Suprapubic skin (tissue), 4 donors: ENCODE measurements at regions not wholly inside any gene's neighbourhood (a gene's known extent, or its start where the extent isn't known, plus 50 kb on each side); places are given as distances from the start of the nearest gene placed in this dataset.

Experiments used
- EP300 ChIP-seq: sonication (generic); formaldehyde crosslinking; IDR thresholded peaks from one replicate; pipeline ENCODE4 v1.6.1; 2017; ENCODE audit warnings: antibody characterized with exemption
- POLR2A ChIP-seq, 2 donors: fragments of 450-650 bp; IDR thresholded peaks; one replicate each; pipeline ENCODE4 v1.6.1; 2017; ENCODE audit warnings: antibody characterized with exemption in 2 of 2, mild to moderate bottlenecking in 2 of 2, moderate library complexity in 2 of 2
- POLR2AphosphoS5 ChIP-seq, 3 donors: sonication (generic); formaldehyde crosslinking; IDR thresholded peaks; one replicate each; pipeline ENCODE4 v1.6.1; 2017; ENCODE audit warnings: antibody characterized with exemption in 3 of 3
- TF ChIP-seq, protein P1 (sequence below), 2 donors: fragments of 200-600 bp in 1 of 2; fragments of 450-650 bp in 1 of 2; sonication (generic) in 1 of 2; IDR thresholded peaks; one replicate each; pipeline ENCODE4 v1.5.1; 2016 to 2019; ENCODE audit warnings: antibody characterized with exemption in 2 of 2, mild to moderate bottlenecking in 1 of 2, moderate library complexity in 1 of 2

DNA sequence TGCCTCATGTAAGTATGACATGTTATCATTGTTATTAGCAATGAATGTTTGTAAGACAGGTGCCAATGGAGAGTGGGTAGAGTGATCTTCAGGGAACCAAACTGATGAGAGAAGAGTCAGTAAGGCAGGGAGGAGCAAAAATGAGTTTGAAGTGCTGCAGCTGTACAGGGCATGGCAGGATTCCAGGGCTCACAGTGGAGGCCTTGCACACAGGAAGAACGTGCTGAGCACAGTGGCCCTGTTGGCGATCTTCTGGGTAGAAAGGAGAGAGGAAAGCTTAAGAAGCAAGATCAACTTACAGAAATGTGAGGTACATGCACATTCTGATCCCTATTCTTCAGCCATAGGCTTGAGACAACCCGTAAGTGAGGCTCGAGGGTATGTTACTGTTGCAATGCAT, 219.3 kb upstream of the TMEM45B start:
- TF ChIP-seq POLR2AphosphoS5 (IDR thresholded peaks at IDR 0.05) (no peak), POLR2A (IDR thresholded peaks at IDR 0.05) (no peak), EP300 (no peak)
- TF ChIP-seq, protein P1, sequence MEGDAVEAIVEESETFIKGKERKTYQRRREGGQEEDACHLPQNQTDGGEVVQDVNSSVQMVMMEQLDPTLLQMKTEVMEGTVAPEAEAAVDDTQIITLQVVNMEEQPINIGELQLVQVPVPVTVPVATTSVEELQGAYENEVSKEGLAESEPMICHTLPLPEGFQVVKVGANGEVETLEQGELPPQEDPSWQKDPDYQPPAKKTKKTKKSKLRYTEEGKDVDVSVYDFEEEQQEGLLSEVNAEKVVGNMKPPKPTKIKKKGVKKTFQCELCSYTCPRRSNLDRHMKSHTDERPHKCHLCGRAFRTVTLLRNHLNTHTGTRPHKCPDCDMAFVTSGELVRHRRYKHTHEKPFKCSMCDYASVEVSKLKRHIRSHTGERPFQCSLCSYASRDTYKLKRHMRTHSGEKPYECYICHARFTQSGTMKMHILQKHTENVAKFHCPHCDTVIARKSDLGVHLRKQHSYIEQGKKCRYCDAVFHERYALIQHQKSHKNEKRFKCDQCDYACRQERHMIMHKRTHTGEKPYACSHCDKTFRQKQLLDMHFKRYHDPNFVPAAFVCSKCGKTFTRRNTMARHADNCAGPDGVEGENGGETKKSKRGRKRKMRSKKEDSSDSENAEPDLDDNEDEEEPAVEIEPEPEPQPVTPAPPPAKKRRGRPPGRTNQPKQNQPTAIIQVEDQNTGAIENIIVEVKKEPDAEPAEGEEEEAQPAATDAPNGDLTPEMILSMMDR (IDR thresholded peaks at IDR 0.05), result no peak
